ENCODE measurements at regions not wholly inside any gene's neighbourhood (a gene's known extent, or its start where the extent isn't known, plus 50 kb on each side); places are given as distances from the start of the nearest gene placed in this dataset.

GRCh38 chr1:57506941-57507340 is 83.1 kb upstream of the DAB1 start:
- TF ChIP-seq CTCF (conservative IDR thresholded peaks at IDR 0.05) (no peak), EZH2 (IDR thresholded peaks at IDR 0.05; ENCODE audit: low read depth) (no peak)

Data from PC-9 (cell line).